GM12878 (cell line): ENCODE measurements at regions not wholly inside any gene's neighbourhood (a gene's known extent, or its start where the extent isn't known, plus 50 kb on each side); places are given as distances from the start of the nearest gene placed in this dataset.

ENCODE experiments used
- CREM ChIP-seq: IDR thresholded peaks from 2 replicates; pipeline ENCODE4 v1.6.1; 2014; ENCODE audit warnings: antibody characterized with exemption, low read depth
- EZH2 ChIP-seq: IDR thresholded peaks from 2 replicates; pipeline ENCODE4 v1.6.1; 2012; ENCODE audit warnings: low read depth, mild to moderate bottlenecking, control low read depth, inconsistent platforms, low read length, borderline replicate concordance; ENCODE audit not compliant: control insufficient read depth
- GABPA ChIP-seq: IDR thresholded peaks from 2 replicates; pipeline ENCODE4 v1.6.1; 2014; ENCODE audit warnings: antibody characterized with exemption, low read depth, mild to moderate bottlenecking, inconsistent platforms
- MAX ChIP-seq: IDR thresholded peaks from 2 replicates; pipeline ENCODE4 v1.6.1; 2012; ENCODE audit warnings: low read depth, low read length, improper control_type of control experiment
- PAX8 ChIP-seq: fragments of 450-650 bp; IDR thresholded peaks from 2 replicates; pipeline ENCODE4 v1.6.1; 2017; ENCODE audit warnings: mild to moderate bottlenecking, moderate library complexity
- POLR2A ChIP-seq: IDR thresholded peaks from 2 replicates; pipeline ENCODE4 v1.6.1; 2011; ENCODE audit warnings: low read depth, mild to moderate bottlenecking, low read length
- POLR2AphosphoS2 ChIP-seq: IDR thresholded peaks from 2 replicates; pipeline ENCODE4 v1.6.1; 2011; ENCODE audit warnings: low read depth, mild to moderate bottlenecking, low read length, improper control_type of control experiment, moderate library complexity
- POLR2AphosphoS5 ChIP-seq: IDR thresholded peaks from 2 replicates; pipeline ENCODE4 v1.6.1; 2011; ENCODE audit warnings: mild to moderate bottlenecking, low read length, inconsistent platforms
- RCOR1 ChIP-seq: conservative IDR thresholded peaks from 2 replicates; pipeline ENCODE4 v1.6.1; 2012; ENCODE audit warnings: low read depth, low read length, improper control_type of control experiment
- RELA ChIP-seq: fragments of 450-650 bp; IDR thresholded peaks from 2 replicates; pipeline ENCODE4 v1.8.0; 2014; ENCODE audit warnings: borderline replicate concordance; ENCODE audit not compliant: partially characterized antibody
- SIN3A ChIP-seq: IDR thresholded peaks from 2 replicates; pipeline ENCODE4 v1.6.1; 2012; ENCODE audit warnings: low read depth, low read length, improper control_type of control experiment
- SREBF2 ChIP-seq: IDR thresholded peaks from 2 replicates; pipeline ENCODE4 v1.6.1; 2012; ENCODE audit warnings: mild to moderate bottlenecking, low read length
- TF ChIP-seq, protein P1 (sequence below), 3 experiments: IDR thresholded peaks in 2 of 3; conservative IDR thresholded peaks in 1 of 3; 2 replicates each; pipeline ENCODE4 v1.5.1; 2011; ENCODE audit warnings: low read depth in 3 of 3, low read length in 3 of 3, mild to moderate bottlenecking in 3 of 3, control low read depth in 2 of 3, moderate library complexity in 2 of 3, inconsistent platforms in 1 of 3, mixed read lengths in 1 of 3; ENCODE audit not compliant: control insufficient read depth in 2 of 3, insufficient read depth in 1 of 3; ENCODE audit errors: extremely low read depth in 1 of 3
- TF ChIP-seq, protein P2 (sequence below): IDR thresholded peaks from 2 replicates; pipeline ENCODE4 v1.6.1; 2011; ENCODE audit warnings: low read depth, mild to moderate bottlenecking, low read length, moderate library complexity, borderline replicate concordance; ENCODE audit errors: extremely low read depth

- no peak for TF ChIP-seq RELA
- TF ChIP-seq POLR2A = no peak
- TF ChIP-seq POLR2AphosphoS2 = no peak
- TF ChIP-seq, protein P1, sequence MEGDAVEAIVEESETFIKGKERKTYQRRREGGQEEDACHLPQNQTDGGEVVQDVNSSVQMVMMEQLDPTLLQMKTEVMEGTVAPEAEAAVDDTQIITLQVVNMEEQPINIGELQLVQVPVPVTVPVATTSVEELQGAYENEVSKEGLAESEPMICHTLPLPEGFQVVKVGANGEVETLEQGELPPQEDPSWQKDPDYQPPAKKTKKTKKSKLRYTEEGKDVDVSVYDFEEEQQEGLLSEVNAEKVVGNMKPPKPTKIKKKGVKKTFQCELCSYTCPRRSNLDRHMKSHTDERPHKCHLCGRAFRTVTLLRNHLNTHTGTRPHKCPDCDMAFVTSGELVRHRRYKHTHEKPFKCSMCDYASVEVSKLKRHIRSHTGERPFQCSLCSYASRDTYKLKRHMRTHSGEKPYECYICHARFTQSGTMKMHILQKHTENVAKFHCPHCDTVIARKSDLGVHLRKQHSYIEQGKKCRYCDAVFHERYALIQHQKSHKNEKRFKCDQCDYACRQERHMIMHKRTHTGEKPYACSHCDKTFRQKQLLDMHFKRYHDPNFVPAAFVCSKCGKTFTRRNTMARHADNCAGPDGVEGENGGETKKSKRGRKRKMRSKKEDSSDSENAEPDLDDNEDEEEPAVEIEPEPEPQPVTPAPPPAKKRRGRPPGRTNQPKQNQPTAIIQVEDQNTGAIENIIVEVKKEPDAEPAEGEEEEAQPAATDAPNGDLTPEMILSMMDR (IDR thresholded peaks at IDR 0.05 in 2 of 3, conservative IDR thresholded peaks at IDR 0.05 in 1 of 3; ENCODE audit: control insufficient read depth in 2 of 3, extremely low read depth in 1 of 3, insufficient read depth in 1 of 3, low read depth in 3 of 3, low read length in 3 of 3) = no peak
- no peak for TF ChIP-seq GABPA
- TF ChIP-seq RCOR1 = no peak
- TF ChIP-seq, protein P2, sequence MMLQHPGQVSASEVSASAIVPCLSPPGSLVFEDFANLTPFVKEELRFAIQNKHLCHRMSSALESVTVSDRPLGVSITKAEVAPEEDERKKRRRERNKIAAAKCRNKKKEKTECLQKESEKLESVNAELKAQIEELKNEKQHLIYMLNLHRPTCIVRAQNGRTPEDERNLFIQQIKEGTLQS = no peak
- no peak for TF ChIP-seq POLR2AphosphoS5
- no peak for TF ChIP-seq SIN3A
- TF ChIP-seq PAX8 = no peak
- TF ChIP-seq CREM = no peak
- TF ChIP-seq MAX = no peak
- no peak for TF ChIP-seq EZH2
- no peak for TF ChIP-seq SREBF2
Observed at GRCh38 chr5:173770637-173771036, 117.5 kb upstream of the CPEB4 start.
